ENCODE measurements at regions not wholly inside any gene's neighbourhood (a gene's known extent, or its start where the extent isn't known, plus 50 kb on each side); places are given as distances from the start of the nearest gene placed in this dataset.
"Not testable (repeated sequence)": the region's sequence is repeated elsewhere in the genome, so short reads cannot be mapped to it uniquely, and the experiment has no call there.

DNA sequence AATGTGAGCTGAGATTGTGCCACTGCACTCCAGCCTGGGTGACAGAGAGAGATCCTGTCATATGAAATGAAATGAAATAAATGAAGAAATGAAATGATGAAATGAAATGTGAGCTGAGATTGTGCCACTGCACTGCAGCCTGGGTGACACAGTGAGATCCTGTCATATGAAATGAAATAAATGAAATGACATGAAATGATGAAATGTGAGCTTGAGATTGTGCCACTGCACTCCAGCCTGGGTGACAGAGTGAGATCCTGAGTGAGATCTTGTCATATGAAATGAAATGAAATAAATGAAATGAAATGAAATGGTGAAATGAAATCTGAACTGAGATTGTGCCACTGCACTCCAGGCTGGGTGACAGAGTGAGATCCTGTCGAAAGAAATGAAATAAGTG lies 58.2 kb upstream of the FAN1 start:
- DNase-seq, result not testable (repeated sequence)

Measured in NCI-H1417 (cell line).